ENCODE measurements at regions not wholly inside any gene's neighbourhood (a gene's known extent, or its start where the extent isn't known, plus 50 kb on each side); places are given as distances from the start of the nearest gene placed in this dataset.

- Mint-ChIP-seq H3K4me1 (peaks cover 20% of the 10 kb centered on the region), H3K4me3 (no peak overlapping the region), H3K9me3 (no peaks in the 10 kb centered on the region), H3K27ac (no peak overlapping the region), H3K36me3 (ENCODE audit: low read depth) (no peaks in the 10 kb centered on the region), H3K27me3 (ENCODE audit: low read depth) (peaks cover 10% of the 10 kb centered on the region)
- TF ChIP-seq, protein P1, sequence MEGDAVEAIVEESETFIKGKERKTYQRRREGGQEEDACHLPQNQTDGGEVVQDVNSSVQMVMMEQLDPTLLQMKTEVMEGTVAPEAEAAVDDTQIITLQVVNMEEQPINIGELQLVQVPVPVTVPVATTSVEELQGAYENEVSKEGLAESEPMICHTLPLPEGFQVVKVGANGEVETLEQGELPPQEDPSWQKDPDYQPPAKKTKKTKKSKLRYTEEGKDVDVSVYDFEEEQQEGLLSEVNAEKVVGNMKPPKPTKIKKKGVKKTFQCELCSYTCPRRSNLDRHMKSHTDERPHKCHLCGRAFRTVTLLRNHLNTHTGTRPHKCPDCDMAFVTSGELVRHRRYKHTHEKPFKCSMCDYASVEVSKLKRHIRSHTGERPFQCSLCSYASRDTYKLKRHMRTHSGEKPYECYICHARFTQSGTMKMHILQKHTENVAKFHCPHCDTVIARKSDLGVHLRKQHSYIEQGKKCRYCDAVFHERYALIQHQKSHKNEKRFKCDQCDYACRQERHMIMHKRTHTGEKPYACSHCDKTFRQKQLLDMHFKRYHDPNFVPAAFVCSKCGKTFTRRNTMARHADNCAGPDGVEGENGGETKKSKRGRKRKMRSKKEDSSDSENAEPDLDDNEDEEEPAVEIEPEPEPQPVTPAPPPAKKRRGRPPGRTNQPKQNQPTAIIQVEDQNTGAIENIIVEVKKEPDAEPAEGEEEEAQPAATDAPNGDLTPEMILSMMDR (IDR thresholded peaks at IDR 0.05; ENCODE audit: unreplicated experiment in 3 of 3): no peak
Observed at GRCh38 chr22:48635031-48635430, 1192.6 kb downstream of the BRD1 start.

GRCh38 chr22:48633996-48634836 is 1193.5 kb downstream of the BRD1 start:
- no peak overlapping the region for H3K27ac Mint-ChIP-seq
- H3K36me3 Mint-ChIP-seq (ENCODE audit: low read depth): no peaks in the 10 kb centered on the region
- H3K4me1 Mint-ChIP-seq: peaks cover 23% of the 10 kb centered on the region
- no peaks in the 10 kb centered on the region for H3K9me3 Mint-ChIP-seq
- H3K27me3 Mint-ChIP-seq (ENCODE audit: low read depth): peaks cover 10% of the 10 kb centered on the region
- TF ChIP-seq, protein P1 (IDR thresholded peaks at IDR 0.05; ENCODE audit: unreplicated experiment in 3 of 3): no peak
- no peak overlapping the region for H3K4me3 Mint-ChIP-seq

DNA sequence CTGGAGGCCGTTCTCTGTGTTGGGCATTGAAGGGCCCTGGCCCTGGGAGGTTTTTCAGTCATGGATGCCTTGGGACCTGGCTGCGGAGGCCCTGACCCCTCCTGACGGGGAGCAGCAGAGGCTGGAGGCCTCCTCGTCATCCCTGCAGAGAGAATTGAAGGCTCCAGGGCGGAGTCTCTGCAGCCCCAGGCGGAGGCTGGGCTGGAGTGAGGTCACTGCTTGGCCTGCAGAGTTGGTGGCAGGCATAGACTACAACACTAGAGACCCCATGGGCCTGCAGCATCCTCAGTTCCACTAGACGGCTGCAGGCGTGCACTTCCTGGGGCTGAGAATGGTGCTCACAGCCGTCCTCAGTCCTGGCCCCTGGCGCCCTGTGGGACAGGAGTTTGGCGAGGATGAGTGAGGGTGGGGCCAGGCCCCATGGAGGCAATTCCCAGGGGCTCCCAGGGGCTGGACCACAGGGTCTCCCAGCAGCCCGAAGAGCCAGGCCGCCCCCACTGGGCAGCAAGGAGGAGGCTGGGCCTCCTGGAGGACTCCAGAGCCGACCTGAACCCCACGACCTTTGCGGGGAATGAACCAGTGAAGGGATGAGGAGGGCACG is 1194.9 kb downstream of the BRD1 start:
- no peaks in the 10 kb centered on the region for H3K9me3 Mint-ChIP-seq
- H3K27me3 Mint-ChIP-seq (ENCODE audit: low read depth): peaks cover 15% of the 10 kb centered on the region
- peaks cover 22% of the 10 kb centered on the region for H3K4me1 Mint-ChIP-seq
- TF ChIP-seq, protein P1 (IDR thresholded peaks at IDR 0.05; ENCODE audit: unreplicated experiment in 3 of 3): no peak
- no peak overlapping the region for H3K4me3 Mint-ChIP-seq
- no peaks in the 10 kb centered on the region for H3K36me3 Mint-ChIP-seq (ENCODE audit: low read depth)
- H3K27ac Mint-ChIP-seq: no peak overlapping the region

DNA sequence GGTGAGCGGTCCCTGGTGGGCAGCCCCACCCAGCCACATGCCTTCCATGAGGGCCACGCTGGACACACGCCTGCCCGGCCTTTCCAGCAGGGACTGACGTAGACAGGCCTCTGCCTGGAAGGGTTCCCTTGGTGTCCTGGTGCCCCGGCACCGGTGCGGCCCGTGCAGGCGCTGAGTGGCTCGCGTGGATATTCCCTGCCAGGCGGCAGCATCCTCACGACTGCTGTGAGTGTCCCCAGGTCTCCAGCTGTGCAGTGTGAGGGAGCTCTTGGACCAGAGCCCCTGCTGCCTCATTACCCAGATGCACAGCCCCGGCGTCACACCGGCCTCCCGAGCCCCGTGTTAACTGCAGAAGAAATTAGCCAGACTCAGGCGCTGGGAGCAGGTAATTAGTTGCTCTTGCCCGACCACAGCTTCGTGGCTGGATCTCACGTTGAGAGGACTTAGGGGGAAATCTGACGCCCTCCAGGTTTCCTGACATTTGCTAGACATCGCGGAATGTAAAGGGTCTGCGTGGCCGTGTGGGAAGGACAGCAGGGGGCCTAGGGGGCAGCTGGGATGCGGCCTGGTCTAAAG is 1196.3 kb downstream of the BRD1 start:
- H3K4me3 Mint-ChIP-seq: no peak overlapping the region
- no peaks in the 10 kb centered on the region for H3K36me3 Mint-ChIP-seq (ENCODE audit: low read depth)
- peaks cover 20% of the 10 kb centered on the region for H3K27me3 Mint-ChIP-seq (ENCODE audit: low read depth)
- H3K4me1 Mint-ChIP-seq: peaks cover 21% of the 10 kb centered on the region
- H3K27ac Mint-ChIP-seq: no peak overlapping the region
- no peaks in the 10 kb centered on the region for H3K9me3 Mint-ChIP-seq
- TF ChIP-seq, protein P1 (IDR thresholded peaks at IDR 0.05; ENCODE audit: unreplicated experiment in 3 of 3): no peak

DNA sequence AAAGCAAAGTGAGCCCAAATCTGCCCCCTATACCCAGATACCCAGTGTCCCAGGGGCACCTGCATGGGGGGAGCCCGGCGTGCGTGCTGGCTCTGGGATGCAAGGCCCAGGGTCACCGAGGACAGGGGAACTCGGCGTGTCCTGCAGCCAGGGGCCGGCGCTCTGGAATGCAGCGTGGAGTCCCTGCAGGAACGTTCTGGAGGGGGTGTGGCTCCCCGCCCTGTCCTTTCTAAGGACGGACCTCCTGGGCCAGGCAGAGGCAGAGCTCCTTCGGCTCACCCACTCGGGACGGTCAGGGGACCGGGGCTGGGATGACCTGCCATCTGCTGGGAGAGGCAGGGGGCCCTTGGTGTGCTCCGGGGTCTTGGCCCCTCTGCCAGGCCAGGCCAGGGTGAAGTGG is 1196.8 kb downstream of the BRD1 start:
- Mint-ChIP-seq H3K9me3 (no peaks in the 10 kb centered on the region), H3K4me1 (peaks cover 22% of the 10 kb centered on the region), H3K27ac (no peak overlapping the region), H3K27me3 (ENCODE audit: low read depth) (peaks cover 22% of the 10 kb centered on the region), H3K4me3 (no peak overlapping the region), H3K36me3 (ENCODE audit: low read depth) (no peaks in the 10 kb centered on the region)
- TF ChIP-seq, protein P1 (IDR thresholded peaks at IDR 0.05; ENCODE audit: unreplicated experiment in 3 of 3): no peak

Data from nephron (organoid).